ENCODE measurements at regions not wholly inside any gene's neighbourhood (a gene's known extent, or its start where the extent isn't known, plus 50 kb on each side); places are given as distances from the start of the nearest gene placed in this dataset.

- H3K4me2 ChIP-seq (ENCODE audit: control insufficient read depth, extremely low read depth, insufficient read depth, low read depth, low read length): no peak overlapping the region
- TF ChIP-seq EZH2 (IDR thresholded peaks at IDR 0.05; ENCODE audit: low read length): no peak
- TF ChIP-seq CTCF (optimal IDR thresholded peaks at IDR 0.05 in 1 of 3, IDR thresholded peaks at IDR 0.05 in 1 of 3, conservative IDR thresholded peaks at IDR 0.05 in 1 of 3; ENCODE audit: extremely low read depth in 1 of 3, insufficient read depth in 2 of 3, low read length in 3 of 3): no peak
- H3K27me3 ChIP-seq (ENCODE audit: control insufficient read depth, extremely low read depth, insufficient read depth, low read length): no peaks in the 10 kb centered on the region
- dilution Hi-C loops (cut with MboI; ENCODE audit: extremely low pct_ligation_motif_present, low sequenced_read_pairs): no loop called here
- no peaks in the 10 kb centered on the region for H3K9me1 ChIP-seq (ENCODE audit: control insufficient read depth, extremely low read depth, insufficient read depth, low read length)
- no peaks in the 10 kb centered on the region for H3K79me2 ChIP-seq (ENCODE audit: control insufficient read depth, insufficient read depth, low read length)
- H3K4me1 ChIP-seq (ENCODE audit: control insufficient read depth, extremely low read depth, insufficient read depth, low read length): no peaks in the 10 kb centered on the region
- H3K9me3 ChIP-seq (ENCODE audit: control insufficient read depth, low read depth, low read length): no peaks in the 10 kb centered on the region
- DNase-seq (ENCODE audit: low read depth, low spot score) (no peak), FAIRE-seq (no peak)
- H2AFZ ChIP-seq (ENCODE audit: control insufficient read depth, low read length): no peak overlapping the region
- no peaks in the 10 kb centered on the region for H4K20me1 ChIP-seq (ENCODE audit: control insufficient read depth, extremely low read depth, insufficient read depth, low read length)
- H3K9ac ChIP-seq (ENCODE audit: control insufficient read depth, extremely low read depth, insufficient read depth, low read length): no peak overlapping the region
- no peak overlapping the region for H3K27ac ChIP-seq (ENCODE audit: control insufficient read depth, insufficient read depth, low read length)
- H3K36me3 ChIP-seq (ENCODE audit: control insufficient read depth in 2 of 2, extremely low read depth in 1 of 2, insufficient read depth in 2 of 2, low read length in 2 of 2): no peaks in the 10 kb centered on the region
- no peak overlapping the region for H3K4me3 ChIP-seq (ENCODE audit: control insufficient read depth in 2 of 3, extremely low read depth in 1 of 3, insufficient read depth in 2 of 3, low read depth in 1 of 3, low read length in 3 of 3)
Observed at GRCh38 chr11:71309611-71310010, 57.2 kb upstream of the SHANK2 start.

GRCh38 chr11:71309181-71309580 lies 56.8 kb upstream of the SHANK2 start:
- Histone ChIP-seq H3K4me2 (ENCODE audit: control insufficient read depth, extremely low read depth, insufficient read depth, low read depth, low read length) (no peak overlapping the region), H3K9me1 (ENCODE audit: control insufficient read depth, extremely low read depth, insufficient read depth, low read length) (no peaks in the 10 kb centered on the region), H3K4me3 (ENCODE audit: control insufficient read depth in 2 of 3, extremely low read depth in 1 of 3, insufficient read depth in 2 of 3, low read depth in 1 of 3, low read length in 3 of 3) (no peak overlapping the region), H2AFZ (ENCODE audit: control insufficient read depth, low read length) (no peak overlapping the region), H4K20me1 (ENCODE audit: control insufficient read depth, extremely low read depth, insufficient read depth, low read length) (no peaks in the 10 kb centered on the region), H3K27ac (ENCODE audit: control insufficient read depth, insufficient read depth, low read length) (no peak overlapping the region), H3K9me3 (ENCODE audit: control insufficient read depth, low read depth, low read length) (no peaks in the 10 kb centered on the region), H3K4me1 (ENCODE audit: control insufficient read depth, extremely low read depth, insufficient read depth, low read length) (no peaks in the 10 kb centered on the region), H3K9ac (ENCODE audit: control insufficient read depth, extremely low read depth, insufficient read depth, low read length) (no peak overlapping the region), H3K79me2 (ENCODE audit: control insufficient read depth, insufficient read depth, low read length) (no peaks in the 10 kb centered on the region), H3K36me3 (ENCODE audit: control insufficient read depth in 2 of 2, extremely low read depth in 1 of 2, insufficient read depth in 2 of 2, low read length in 2 of 2) (no peaks in the 10 kb centered on the region), H3K27me3 (ENCODE audit: control insufficient read depth, extremely low read depth, insufficient read depth, low read length) (no peaks in the 10 kb centered on the region)
- DNase-seq (ENCODE audit: low read depth, low spot score) (no peak), FAIRE-seq (no peak)
- dilution Hi-C loops (cut with MboI; ENCODE audit: extremely low pct_ligation_motif_present, low sequenced_read_pairs): no loop called here
- no peak for TF ChIP-seq CTCF (optimal IDR thresholded peaks at IDR 0.05 in 1 of 3, IDR thresholded peaks at IDR 0.05 in 1 of 3, conservative IDR thresholded peaks at IDR 0.05 in 1 of 3; ENCODE audit: extremely low read depth in 1 of 3, insufficient read depth in 2 of 3, low read length in 3 of 3)
- TF ChIP-seq EZH2 (IDR thresholded peaks at IDR 0.05; ENCODE audit: low read length): no peak
